ENCODE measurements at regions not wholly inside any gene's neighbourhood (a gene's known extent, or its start where the extent isn't known, plus 50 kb on each side); places are given as distances from the start of the nearest gene placed in this dataset.

- DNase-seq, result no peak
Observed at GRCh38 chr1:63223426-63223825, 98.9 kb upstream of the FOXD3 start.

DNA sequence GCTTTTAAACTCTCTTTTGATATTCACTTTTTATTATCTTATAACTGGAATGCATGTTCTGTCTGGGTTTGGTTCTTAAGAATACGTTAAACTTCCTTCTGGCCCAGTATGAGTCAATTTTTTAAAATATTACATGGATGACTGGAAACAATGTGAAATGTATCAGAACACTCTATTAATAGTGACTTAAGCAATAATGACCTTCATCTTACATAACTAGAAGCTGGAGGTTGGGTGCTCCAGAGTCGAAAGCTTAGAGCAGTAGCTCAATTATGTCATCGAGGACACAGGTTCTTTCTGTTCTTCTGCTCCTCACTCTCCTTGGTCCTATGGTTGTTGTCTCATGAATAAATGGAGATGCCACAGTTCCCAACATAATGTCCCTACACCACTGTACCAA lies 91.6 kb upstream of the FOXD3 start:
- no peak for DNase-seq

- DNase-seq, result no peak
Observed at GRCh38 chr1:63238721-63239120, 83.6 kb upstream of the FOXD3 start.

- no peak for DNase-seq
Observed at GRCh38 chr1:63245186-63245585, 77.2 kb upstream of the FOXD3 start.

DNA sequence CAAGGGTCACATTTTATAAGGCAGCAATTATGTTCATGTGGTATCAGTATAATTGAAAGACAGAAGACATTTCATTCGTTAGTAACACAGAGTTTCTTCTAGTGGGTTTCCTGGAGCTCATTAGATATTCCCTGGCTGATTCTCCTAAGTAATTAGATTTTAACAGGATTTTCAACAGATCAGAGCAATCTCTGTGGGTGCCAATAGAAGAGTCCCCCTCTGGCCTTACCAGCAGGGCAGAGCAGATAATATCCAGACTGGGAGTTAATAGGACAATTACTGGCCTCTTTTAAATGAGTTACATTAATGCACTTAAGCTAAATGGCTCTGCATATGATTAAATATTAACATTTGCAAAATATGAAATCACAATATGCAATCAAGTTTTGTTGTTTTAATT lies 74.2 kb upstream of the FOXD3 start:
- no peak for DNase-seq

DNA sequence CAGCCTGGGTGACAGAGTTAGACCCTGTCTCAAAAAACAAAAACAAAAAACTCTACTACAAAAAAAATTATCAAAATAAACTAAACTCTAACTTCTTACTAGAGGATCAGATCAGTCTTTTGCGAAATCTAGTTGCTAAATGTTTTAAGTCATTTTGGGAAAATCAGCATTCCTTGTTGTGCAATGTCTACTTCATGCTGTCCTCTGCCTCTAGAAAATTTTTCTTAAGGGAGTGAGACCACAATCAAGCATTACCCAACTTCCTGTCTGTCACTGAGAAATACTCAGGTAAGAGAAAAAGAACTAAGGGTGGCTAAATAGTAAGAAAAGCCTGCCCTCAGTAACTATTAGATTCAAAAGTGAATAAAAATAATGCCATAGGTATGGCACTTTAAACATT lies 67.2 kb upstream of the FOXD3 start:
- no peak for DNase-seq

GRCh38 chr1:63261736-63262458 lies 60.5 kb upstream of the FOXD3 start:
- DNase-seq, result no peak

DNA sequence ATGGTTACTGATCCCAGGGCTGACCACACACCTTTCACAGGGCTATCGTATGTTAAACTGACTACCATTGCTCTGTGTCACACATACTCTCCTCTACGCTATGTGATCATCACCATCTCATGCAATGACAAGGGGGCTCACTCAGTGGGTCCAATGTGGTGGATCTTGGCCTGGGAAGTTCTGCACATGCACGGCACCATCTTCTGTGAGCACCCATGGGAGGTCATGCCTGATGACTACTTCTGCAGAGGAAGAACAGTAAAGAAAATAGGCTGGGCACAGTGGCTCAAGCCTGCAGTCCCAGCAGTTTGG lies 60.0 kb upstream of the FOXD3 start:
- DNase-seq, result no peak

DNA sequence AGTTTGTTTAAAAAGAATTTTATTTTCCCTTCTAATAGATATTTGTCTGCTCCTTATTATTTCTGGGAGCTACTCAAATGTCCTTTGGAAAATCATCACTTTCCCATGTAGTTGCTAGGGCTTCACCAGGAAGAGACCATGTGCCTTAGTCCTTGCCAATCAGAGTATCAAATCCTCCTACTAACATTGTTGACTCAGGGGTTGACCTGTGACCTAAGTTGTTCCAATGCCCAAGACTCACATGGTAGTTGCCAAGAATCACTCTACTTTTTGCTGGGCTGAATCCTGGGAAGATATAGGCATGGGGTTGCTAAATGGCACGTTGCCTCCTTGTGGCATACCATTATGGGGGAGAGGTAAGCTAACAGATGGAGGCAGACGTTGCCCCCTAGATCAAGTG lies 58.2 kb upstream of the FOXD3 start:
- DNase-seq, result no peak

- DNase-seq, result no peak
Observed at GRCh38 chr1:63266857-63267256, 55.5 kb upstream of the FOXD3 start.

- DNase-seq, result no peak
Observed at GRCh38 chr1:63268876-63269275, 53.5 kb upstream of the FOXD3 start.

DNA sequence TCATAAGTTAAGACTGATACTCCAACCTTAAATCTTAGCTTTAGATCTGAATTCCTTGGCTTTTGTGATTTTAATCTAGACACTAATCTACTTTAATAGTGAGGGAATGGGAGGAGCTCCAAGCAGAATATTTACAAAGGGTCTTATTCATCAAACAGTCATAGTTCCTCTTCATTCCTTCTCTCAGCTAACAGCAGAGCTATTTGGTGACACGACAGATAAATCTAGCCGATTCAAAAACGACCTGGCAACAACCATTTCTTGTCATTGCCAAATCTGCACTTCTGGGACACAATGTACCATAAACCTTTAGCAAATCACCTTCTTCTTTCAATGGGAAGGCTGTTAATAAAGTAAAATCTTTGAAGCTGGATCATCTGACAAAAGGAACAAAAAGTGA lies 52.8 kb upstream of the FOXD3 start:
- no peak for DNase-seq

Measured in SW 1271 (cell line).